Activated CD4-positive, alpha-beta memory T cell treated with anti-CD3 and anti-CD28 coated beads for 36 hours (primary cell): ENCODE measurements at regions not wholly inside any gene's neighbourhood (a gene's known extent, or its start where the extent isn't known, plus 50 kb on each side); places are given as distances from the start of the nearest gene placed in this dataset.

ENCODE experiments used
- CTCF ChIA-PET: fragments of 350-600 bp; sonication (Branson Sonifier 250); formaldehyde crosslinking; loops from one replicate; lab custom pipeline; 2021; ENCODE audit warnings: antibody characterized with exemption, inconsistent platforms; lab: Charles Lee
- POLR2A ChIA-PET: fragments of 350-600 bp; sonication (Branson Sonifier 250); formaldehyde crosslinking; loops from one replicate; lab custom pipeline; 2021; ENCODE audit warnings: antibody characterized with exemption; lab: Charles Lee
- DNase-seq: peaks from one replicate; pipeline ENCODE4 v3.0.0-alpha.2; 2020
- H3K27ac Mint-ChIP-seq: one replicate; pipeline ENCODE4 v1.8.0; 2021; ENCODE audit warnings: mixed read lengths
- H3K27me3 Mint-ChIP-seq: one replicate; pipeline ENCODE4 v1.8.0; 2021; ENCODE audit warnings: mixed read lengths
- H3K36me3 Mint-ChIP-seq: one replicate; pipeline ENCODE4 v1.8.0; 2021; ENCODE audit warnings: mixed read lengths
- H3K4me1 Mint-ChIP-seq: one replicate; pipeline ENCODE4 v1.8.0; 2021; ENCODE audit warnings: low read depth, mixed read lengths
- H3K4me3 Mint-ChIP-seq: one replicate; pipeline ENCODE4 v1.8.0; 2021; ENCODE audit warnings: mild to moderate bottlenecking, mixed read lengths
- H3K9me3 Mint-ChIP-seq: one replicate; pipeline ENCODE4 v1.8.0; 2021; ENCODE audit warnings: mixed read lengths
- intact Hi-C: fragments of 100-400 bp; cut with micrococcal nuclease; formaldehyde crosslinking; loops from one replicate; pipeline ENCODE4 v1.15.1; 2023

DNA sequence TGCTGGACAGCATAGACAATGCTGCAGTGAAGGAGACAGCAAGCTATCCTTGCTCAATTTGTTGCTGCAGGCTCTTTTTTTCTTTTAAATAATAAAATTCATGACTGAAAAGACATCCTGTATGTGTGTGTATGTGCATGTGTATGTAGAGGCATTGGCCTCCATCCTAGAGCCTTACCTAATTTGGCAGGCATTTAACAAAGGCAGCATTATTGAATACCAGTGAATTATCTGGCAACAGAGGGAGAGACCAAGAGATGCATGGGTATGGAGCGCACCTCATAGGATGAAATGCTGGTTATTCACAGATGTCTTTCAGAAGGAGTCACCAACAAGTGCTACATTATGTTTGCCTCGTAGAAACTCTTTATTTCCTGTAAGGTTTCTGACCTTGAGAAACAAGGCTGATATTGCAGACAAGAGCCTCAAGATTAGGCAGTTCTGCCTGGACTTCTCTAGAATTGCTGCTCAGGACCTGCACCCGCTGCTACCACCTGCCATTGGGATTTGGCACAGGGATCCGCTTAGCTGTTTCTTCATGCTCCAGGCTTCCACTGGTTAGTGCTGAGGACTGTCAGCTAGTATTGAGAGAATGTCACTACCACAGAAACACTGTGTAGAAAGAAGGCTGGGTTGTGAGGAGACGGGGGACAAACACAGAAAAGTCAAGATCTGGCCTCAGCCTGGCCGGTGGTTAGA is 247.7 kb upstream of the RFX3 start:
- H3K36me3 Mint-ChIP-seq, result no peaks in the 10 kb centered on the region
- ChIA-PET POLR2A (no interaction called here), CTCF (no interaction called here)
- no peak for DNase-seq
- H3K4me3 Mint-ChIP-seq, result no peak overlapping the region
- H3K4me1 Mint-ChIP-seq, result no peaks in the 10 kb centered on the region
- no peaks in the 10 kb centered on the region for H3K9me3 Mint-ChIP-seq
- peaks cover 17% of the 10 kb centered on the region for H3K27me3 Mint-ChIP-seq
- no peak overlapping the region for H3K27ac Mint-ChIP-seq
- intact Hi-C loops, result no loop called here

DNA sequence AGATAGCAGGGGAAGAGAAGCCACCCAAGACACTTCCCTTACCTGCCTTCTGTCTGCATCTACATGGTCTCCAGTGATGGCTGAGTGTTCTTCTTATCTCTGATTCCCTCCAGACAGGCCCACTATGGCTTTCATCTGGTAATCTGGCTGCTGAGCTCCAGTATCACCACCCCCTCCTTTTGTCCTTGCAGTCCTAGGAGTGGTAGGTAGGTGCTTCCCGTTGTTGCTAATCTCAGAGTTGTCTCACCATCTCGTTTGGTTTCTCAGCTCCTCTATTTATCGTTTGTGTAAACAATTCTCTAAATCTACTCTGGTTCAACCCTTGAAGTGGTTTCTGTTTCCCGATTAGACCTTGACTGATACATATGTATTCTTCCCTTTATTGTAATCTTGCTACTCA is 243.8 kb upstream of the RFX3 start:
- H3K9me3 Mint-ChIP-seq, result no peaks in the 10 kb centered on the region
- H3K27me3 Mint-ChIP-seq, result peaks cover 13% of the 10 kb centered on the region
- H3K27ac Mint-ChIP-seq, result no peak overlapping the region
- no peak for DNase-seq
- ChIA-PET CTCF (no interaction called here), POLR2A (no interaction called here)
- no peak overlapping the region for H3K4me3 Mint-ChIP-seq
- intact Hi-C loops, result no loop called here
- H3K36me3 Mint-ChIP-seq, result no peaks in the 10 kb centered on the region
- H3K4me1 Mint-ChIP-seq, result no peaks in the 10 kb centered on the region

DNA sequence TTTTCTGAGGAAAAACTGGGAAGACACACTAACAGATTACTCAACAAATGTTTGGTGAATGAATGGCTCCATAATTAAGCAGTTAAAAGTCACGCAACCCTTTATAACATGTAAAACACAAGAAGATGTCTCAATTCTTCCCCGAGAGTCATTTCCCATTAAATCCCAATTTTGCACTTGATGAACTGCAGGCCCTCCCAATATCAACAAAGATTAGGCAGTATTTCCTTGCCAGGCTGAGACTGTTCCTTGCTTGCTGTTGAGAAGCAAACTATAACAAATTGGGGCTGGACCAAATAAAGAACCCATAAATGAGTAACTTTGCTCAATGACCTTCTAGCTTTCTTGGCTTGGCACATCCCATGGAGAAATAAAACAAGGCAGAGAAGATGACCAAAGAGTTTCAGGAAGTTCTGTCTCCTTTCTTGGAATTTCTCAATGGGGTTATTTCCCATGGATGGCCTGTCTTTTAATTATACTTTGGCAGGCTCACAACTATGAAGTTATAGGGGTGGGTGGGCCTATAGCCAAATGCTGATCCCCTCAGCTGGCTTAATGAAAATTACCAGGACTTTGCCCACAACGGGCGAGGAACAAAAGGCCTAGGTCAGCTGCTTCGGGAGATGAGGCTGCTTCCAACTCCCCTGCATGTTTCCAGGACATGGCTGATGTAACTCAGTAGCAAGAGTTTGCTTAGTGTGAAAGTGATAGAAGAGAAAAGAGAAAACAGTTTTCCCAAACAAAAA is 243.1 kb upstream of the RFX3 start:
- Mint-ChIP-seq H3K4me1 (no peaks in the 10 kb centered on the region), H3K4me3 (no peak overlapping the region), H3K27ac (no peak overlapping the region), H3K27me3 (peaks cover 13% of the 10 kb centered on the region), H3K36me3 (no peaks in the 10 kb centered on the region), H3K9me3 (no peaks in the 10 kb centered on the region)
- ChIA-PET CTCF (no interaction called here), POLR2A (no interaction called here)
- intact Hi-C loops, result no loop called here
- no peak for DNase-seq

DNA sequence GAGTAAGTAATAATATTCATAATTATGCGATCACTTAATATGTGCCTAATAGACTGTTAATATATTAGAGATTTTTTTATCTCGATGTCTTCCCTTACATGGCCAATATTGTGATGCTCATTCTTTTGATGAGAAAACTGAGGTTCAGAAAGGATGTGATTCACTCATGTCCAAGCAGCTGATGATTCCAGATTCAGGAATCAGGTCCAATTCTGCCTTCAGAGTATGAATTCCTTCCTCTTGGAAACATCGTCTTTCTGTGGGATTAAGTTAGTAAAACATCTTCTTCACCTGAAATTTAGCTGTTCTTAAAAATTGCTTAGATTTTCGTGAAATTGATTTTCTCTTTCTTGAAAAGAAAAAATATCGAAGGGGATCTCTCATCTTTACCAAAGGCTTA is 242.5 kb upstream of the RFX3 start:
- H3K36me3 Mint-ChIP-seq, result no peaks in the 10 kb centered on the region
- H3K4me1 Mint-ChIP-seq, result no peaks in the 10 kb centered on the region
- no peak for DNase-seq
- POLR2A ChIA-PET, result no interaction called here
- no peak overlapping the region for H3K27ac Mint-ChIP-seq
- no peaks in the 10 kb centered on the region for H3K9me3 Mint-ChIP-seq
- intact Hi-C loops, result no loop called here
- peaks cover 13% of the 10 kb centered on the region for H3K27me3 Mint-ChIP-seq
- no peak overlapping the region for H3K4me3 Mint-ChIP-seq
- CTCF ChIA-PET, result no interaction called here

DNA sequence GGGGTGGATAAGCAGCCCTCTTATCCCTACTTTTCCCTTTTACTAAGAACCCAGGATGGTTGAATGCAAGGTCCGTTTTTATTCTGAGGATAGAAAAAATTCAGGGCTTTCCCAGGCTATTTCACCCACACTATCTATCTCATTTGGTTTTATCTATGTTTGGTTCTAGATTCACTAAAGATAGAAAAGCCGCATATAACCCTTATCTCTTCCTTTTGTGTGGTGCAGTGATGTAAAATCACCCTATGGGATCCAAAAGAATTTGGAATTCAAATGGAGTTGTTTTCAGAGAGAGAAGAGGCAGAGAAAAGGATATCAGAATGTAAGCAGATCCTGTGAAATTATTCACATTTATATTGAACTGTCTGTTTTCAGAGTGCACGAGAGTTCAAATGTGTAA is 236.3 kb upstream of the RFX3 start:
- no peak for DNase-seq
- Mint-ChIP-seq H3K4me3 (no peak overlapping the region), H3K36me3 (no peaks in the 10 kb centered on the region), H3K27ac (no peak overlapping the region), H3K27me3 (peaks cover 4% of the 10 kb centered on the region), H3K9me3 (peaks cover 3% of the 10 kb centered on the region), H3K4me1 (peaks cover 14% of the 10 kb centered on the region)
- intact Hi-C loops, result no loop called here
- POLR2A ChIA-PET, result no interaction called here
- CTCF ChIA-PET, result no interaction called here

DNA sequence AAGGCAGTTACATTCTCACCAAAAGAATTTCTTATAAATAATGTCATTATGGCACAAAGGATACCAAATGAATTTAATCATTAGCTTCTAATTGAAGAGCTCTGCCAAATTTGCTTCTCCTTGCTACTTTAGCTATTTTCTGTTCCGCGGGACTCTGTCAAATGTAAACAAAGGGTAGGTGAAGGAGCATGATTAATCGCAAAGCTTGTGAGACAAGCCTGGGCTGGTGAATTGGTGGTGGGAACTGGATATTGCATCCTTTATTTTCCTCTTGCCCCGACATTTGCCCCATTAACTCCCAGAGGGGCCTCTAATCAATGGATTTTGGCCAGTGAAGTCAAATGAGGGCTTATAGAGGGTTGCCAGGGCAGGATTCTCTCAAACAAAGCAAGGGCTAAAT is 234.2 kb upstream of the RFX3 start:
- Mint-ChIP-seq H3K4me1 (peaks cover 14% of the 10 kb centered on the region), H3K36me3 (no peaks in the 10 kb centered on the region), H3K27ac (no peak overlapping the region), H3K4me3 (no peak overlapping the region), H3K9me3 (peaks cover 3% of the 10 kb centered on the region), H3K27me3 (no peaks in the 10 kb centered on the region)
- intact Hi-C loops, result no loop called here
- CTCF ChIA-PET, result interaction anchor here (1.3 kb wide), 1 partner anchor 28 kb away, joined by 3 read pairs; no protein-coding TSS in a partner anchor
- POLR2A ChIA-PET, result no interaction called here
- DNase-seq, result no peak

DNA sequence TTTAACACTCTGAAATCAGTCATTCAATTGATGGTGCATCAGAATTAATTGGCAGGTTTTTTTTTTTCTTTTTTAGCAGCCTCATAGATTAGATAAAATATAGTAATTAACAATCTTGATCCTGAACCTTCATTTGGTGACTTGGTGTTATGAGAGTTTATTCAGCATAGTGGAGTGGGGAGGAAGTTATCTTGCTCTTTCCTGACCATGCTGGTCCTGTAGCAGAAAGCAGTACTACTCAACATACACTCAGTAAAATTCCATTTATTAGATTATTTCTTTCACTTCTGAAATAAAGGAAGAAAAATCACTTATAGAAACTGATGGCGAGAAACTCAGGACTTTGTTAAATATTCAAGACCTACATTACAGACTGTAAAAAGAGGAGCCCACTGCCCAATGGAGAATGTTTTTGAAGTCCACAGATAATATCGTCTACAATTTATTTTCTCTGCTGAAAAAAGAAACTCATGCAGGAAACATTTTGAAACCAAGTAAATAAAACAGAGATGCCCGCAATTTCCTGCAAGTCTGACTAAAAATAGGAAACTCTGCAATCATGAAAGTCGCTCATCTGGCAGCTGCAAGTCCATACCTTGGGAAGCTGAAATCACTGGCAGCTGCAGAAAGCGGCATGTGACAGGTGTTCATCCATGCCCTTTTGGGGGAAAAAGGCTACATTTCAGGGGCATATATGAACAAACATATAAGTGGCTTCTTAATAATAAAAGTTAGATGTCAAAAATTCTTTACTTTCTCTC is 233.2 kb upstream of the RFX3 start:
- Mint-ChIP-seq H3K36me3 (no peaks in the 10 kb centered on the region), H3K27ac (no peak overlapping the region), H3K9me3 (peaks cover 3% of the 10 kb centered on the region), H3K27me3 (no peaks in the 10 kb centered on the region), H3K4me1 (peaks cover 14% of the 10 kb centered on the region), H3K4me3 (no peak overlapping the region)
- DNase-seq, result peak; percentile 11
- CTCF ChIA-PET, result interaction anchor here (1.3 kb wide), 1 partner anchor 27 kb away, joined by 3 read pairs; no protein-coding TSS in a partner anchor
- POLR2A ChIA-PET, result no interaction called here
- intact Hi-C loops, result no loop called here

DNA sequence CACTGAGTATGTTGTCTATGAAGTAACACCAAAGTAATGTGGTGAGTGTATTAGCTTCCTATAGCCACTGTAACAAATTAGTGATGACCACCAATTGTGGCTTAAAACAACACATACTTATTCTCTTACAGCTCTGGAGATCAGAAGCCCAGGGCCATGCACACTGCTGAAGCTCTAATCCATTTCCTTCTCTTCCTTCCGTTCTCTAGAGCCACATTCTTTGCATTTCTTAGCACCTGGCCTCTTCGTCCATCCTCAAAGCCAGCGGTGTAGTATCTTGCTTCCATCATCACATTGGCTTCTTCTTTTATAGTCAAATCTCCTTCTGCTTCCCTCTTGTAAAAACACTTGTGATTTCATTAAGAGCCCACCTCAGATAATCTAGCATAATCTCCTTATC is 230.3 kb upstream of the RFX3 start:
- Mint-ChIP-seq H3K4me1 (peaks cover 18% of the 10 kb centered on the region), H3K27ac (no peak overlapping the region), H3K36me3 (no peaks in the 10 kb centered on the region), H3K27me3 (no peaks in the 10 kb centered on the region), H3K4me3 (no peak overlapping the region), H3K9me3 (peaks cover 3% of the 10 kb centered on the region)
- POLR2A ChIA-PET, result no interaction called here
- intact Hi-C loops, result no loop called here
- DNase-seq, result no peak
- CTCF ChIA-PET, result no interaction called here

DNA sequence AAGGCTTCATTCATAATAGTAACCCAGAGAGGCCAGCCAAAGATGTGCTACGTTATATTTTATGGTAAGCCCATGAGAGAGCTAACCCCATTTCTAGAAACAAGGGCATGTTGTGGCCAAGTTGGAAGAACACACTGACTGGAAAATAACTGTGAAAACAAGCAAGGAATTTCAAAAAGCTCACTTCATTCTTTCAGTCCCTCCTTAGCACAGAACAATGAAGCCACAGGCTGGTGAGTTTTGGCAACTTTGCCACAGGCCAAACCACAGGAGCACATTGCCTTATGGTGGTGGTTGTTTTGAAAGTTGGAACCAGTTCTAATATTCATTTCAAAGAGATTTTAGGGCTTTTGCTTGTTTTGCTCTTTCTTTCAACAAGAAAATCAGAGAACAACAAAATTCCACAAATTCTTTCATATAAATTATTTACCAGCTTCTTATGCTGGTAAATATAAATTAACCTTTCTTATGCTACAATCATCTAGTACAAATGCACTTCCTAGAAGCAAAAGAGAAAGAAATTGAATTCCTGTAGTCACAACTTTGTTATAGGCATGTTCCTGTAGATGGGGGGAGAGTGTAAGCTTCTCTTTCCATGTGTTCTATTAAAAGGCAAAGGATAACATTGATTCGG is 225.4 kb upstream of the RFX3 start:
- Mint-ChIP-seq H3K4me1 (peaks cover 17% of the 10 kb centered on the region), H3K4me3 (no peak overlapping the region), H3K36me3 (no peaks in the 10 kb centered on the region), H3K27me3 (peaks cover 2% of the 10 kb centered on the region), H3K27ac (no peak overlapping the region), H3K9me3 (no peaks in the 10 kb centered on the region)
- DNase-seq, result peak; percentile 36
- POLR2A ChIA-PET, result no interaction called here
- CTCF ChIA-PET, result interaction anchor here (1.4 kb wide), 1 partner anchor 19 kb away, joined by 3 read pairs; no protein-coding TSS in a partner anchor
- intact Hi-C loops, result no loop called here

DNA sequence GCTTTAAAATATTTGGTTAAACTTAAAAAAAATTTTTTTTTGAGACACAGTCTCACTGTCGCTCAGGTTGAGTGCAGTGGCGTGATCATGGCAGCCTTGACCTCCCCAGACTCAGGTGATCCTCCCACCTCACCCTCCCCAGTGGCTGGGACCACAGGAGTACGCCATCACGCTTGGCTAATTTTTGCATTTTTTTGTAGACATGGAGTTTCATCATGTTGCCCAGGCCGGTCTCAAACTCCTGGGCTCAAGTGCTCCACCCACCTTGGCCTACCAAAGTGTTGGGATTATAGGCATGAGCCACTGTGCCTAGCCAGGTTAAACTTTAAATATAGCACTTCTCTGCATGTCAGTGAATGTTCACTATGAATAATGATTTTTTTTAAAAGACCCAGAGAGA is 224.5 kb upstream of the RFX3 start:
- Mint-ChIP-seq H3K9me3 (no peaks in the 10 kb centered on the region), H3K27ac (no peak overlapping the region), H3K4me1 (peaks cover 22% of the 10 kb centered on the region), H3K4me3 (no peak overlapping the region), H3K36me3 (no peaks in the 10 kb centered on the region), H3K27me3 (peaks cover 2% of the 10 kb centered on the region)
- POLR2A ChIA-PET, result no interaction called here
- intact Hi-C loops, result no loop called here
- no peak for DNase-seq
- CTCF ChIA-PET, result no interaction called here

DNA sequence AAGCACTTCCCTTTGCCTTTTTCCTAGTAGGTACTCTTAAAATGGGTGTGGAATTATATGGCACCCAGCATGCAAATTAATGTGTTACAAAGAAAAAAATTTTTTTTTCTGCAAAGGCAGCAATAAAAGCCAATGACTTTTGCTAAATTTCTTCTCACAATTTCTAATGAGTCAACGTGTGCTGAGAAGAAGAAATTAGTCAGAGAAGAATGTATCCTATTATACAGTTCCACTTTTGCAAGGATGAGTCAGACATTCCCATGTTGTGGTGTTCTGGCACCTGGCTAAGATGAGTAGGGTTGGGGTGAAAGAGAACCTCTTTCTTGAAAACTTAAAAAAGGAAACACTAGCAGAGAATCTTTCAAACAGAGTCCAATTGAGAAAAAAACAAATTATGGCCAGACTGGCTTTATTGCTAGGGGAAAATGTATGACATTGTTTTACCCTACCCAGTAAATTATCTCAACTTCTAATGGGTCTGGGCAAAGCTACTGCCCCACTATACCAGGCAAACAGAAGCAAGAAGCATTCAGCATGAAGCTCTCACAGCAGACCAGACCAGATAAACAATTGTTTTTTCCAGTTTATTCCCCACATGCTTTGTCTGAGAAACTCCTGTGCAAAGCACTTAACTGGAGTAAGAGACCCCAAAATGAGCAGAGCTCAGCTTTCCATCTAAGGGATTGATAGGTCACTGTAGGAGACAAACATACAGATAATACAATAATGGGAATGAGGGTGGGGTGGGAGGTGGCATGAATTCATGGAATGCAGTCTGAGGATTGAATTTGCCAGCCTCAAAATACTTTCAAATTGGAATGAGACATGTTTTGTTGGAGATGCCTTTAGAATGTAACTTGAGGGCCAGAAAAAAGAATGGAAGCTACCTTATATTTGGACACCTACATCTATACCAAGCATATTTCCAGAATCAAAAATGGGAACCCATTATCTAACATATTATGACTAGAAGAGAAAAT is 220.8 kb upstream of the RFX3 start:
- peaks cover 23% of the 10 kb centered on the region for H3K4me1 Mint-ChIP-seq
- ChIA-PET CTCF (interaction anchor here (0.6 kb wide), 1 partner anchor 560 kb away, joined by 3 read pairs; no protein-coding TSS in a partner anchor), POLR2A (no interaction called here)
- DNase-seq, result peak; percentile 68
- no peaks in the 10 kb centered on the region for H3K36me3 Mint-ChIP-seq
- intact Hi-C loops, result loop anchor here (1.0 to 5.0 kb wide), 5 partner anchors 14 to 354 kb away; partner anchors contain the start of gene RFX3
- H3K9me3 Mint-ChIP-seq, result no peaks in the 10 kb centered on the region
- H3K27ac Mint-ChIP-seq, result peak overlapping the region; percentile 57
- no peak overlapping the region for H3K4me3 Mint-ChIP-seq
- peaks cover 3% of the 10 kb centered on the region for H3K27me3 Mint-ChIP-seq
